ENCODE measurements at regions not wholly inside any gene's neighbourhood (a gene's known extent, or its start where the extent isn't known, plus 50 kb on each side); places are given as distances from the start of the nearest gene placed in this dataset.

GRCh38 chr6:147831356-147831755 is 322.9 kb downstream of the SAMD5 start:
- TF ChIP-seq POLR2A (IDR thresholded peaks at IDR 0.05) (no peak), CTCF (IDR thresholded peaks at IDR 0.05) (no peak)

Measured in body of pancreas (tissue), 4 donors.